ENCODE measurements at regions not wholly inside any gene's neighbourhood (a gene's known extent, or its start where the extent isn't known, plus 50 kb on each side); places are given as distances from the start of the nearest gene placed in this dataset.
"Not testable (repeated sequence)": the region's sequence is repeated elsewhere in the genome, so short reads cannot be mapped to it uniquely, and the experiment has no call there.

- Histone ChIP-seq H3K4me1 (ENCODE audit: control insufficient read depth, insufficient read depth, low read length, poor library complexity, severe bottlenecking) (no peaks in the 10 kb centered on the region), H3K9me3 (ENCODE audit: control insufficient read depth, low read length) (no peaks in the 10 kb centered on the region), H3K36me3 (ENCODE audit: control insufficient read depth, insufficient read depth, low read length) (no peaks in the 10 kb centered on the region), H3K4me3 (ENCODE audit: insufficient read depth, low read depth, low read length, poor library complexity, severe bottlenecking) (no peak overlapping the region), H3K27me3 (replicated peaks; ENCODE audit: control insufficient read depth, insufficient read depth, low read length, poor library complexity, severe bottlenecking) (no peaks in the 10 kb centered on the region), H3K27ac (ENCODE audit: insufficient read depth, low read length, poor library complexity, severe bottlenecking) (no peak overlapping the region)
- DNase-seq, result no peak
Measured at GRCh38 chr17:64728041-64728695, 66.1 kb upstream of the SMURF2 start.

- not testable (repeated sequence) for H3K9me3 ChIP-seq (ENCODE audit: control insufficient read depth, low read length); H3K36me3 ChIP-seq (ENCODE audit: control insufficient read depth, insufficient read depth, low read length); H3K27me3 ChIP-seq (replicated peaks; ENCODE audit: control insufficient read depth, insufficient read depth, low read length, poor library complexity, severe bottlenecking); DNase-seq; H3K4me1 ChIP-seq (ENCODE audit: control insufficient read depth, insufficient read depth, low read length, poor library complexity, severe bottlenecking); H3K27ac ChIP-seq (ENCODE audit: insufficient read depth, low read length, poor library complexity, severe bottlenecking); H3K4me3 ChIP-seq (ENCODE audit: insufficient read depth, low read depth, low read length, poor library complexity, severe bottlenecking)
Measured at GRCh38 chr17:64726025-64726424, 63.9 kb upstream of the SMURF2 start.

- not testable (repeated sequence) for H3K4me1 ChIP-seq (ENCODE audit: control insufficient read depth, insufficient read depth, low read length, poor library complexity, severe bottlenecking); H3K36me3 ChIP-seq (ENCODE audit: control insufficient read depth, insufficient read depth, low read length); H3K4me3 ChIP-seq (ENCODE audit: insufficient read depth, low read depth, low read length, poor library complexity, severe bottlenecking); DNase-seq; H3K27ac ChIP-seq (ENCODE audit: insufficient read depth, low read length, poor library complexity, severe bottlenecking); H3K9me3 ChIP-seq (ENCODE audit: control insufficient read depth, low read length); H3K27me3 ChIP-seq (replicated peaks; ENCODE audit: control insufficient read depth, insufficient read depth, low read length, poor library complexity, severe bottlenecking)
Measured at GRCh38 chr17:64724246-64724645, 62.1 kb upstream of the SMURF2 start.

GRCh38 chr17:64723781-64724180, 61.7 kb upstream of the SMURF2 start:
- H3K9me3 ChIP-seq (ENCODE audit: control insufficient read depth, low read length), result no peaks in the 10 kb centered on the region
- H3K36me3 ChIP-seq (ENCODE audit: control insufficient read depth, insufficient read depth, low read length), result no peaks in the 10 kb centered on the region
- no peak overlapping the region for H3K27ac ChIP-seq (ENCODE audit: insufficient read depth, low read length, poor library complexity, severe bottlenecking)
- no peak overlapping the region for H3K4me3 ChIP-seq (ENCODE audit: insufficient read depth, low read depth, low read length, poor library complexity, severe bottlenecking)
- no peaks in the 10 kb centered on the region for H3K4me1 ChIP-seq (ENCODE audit: control insufficient read depth, insufficient read depth, low read length, poor library complexity, severe bottlenecking)
- DNase-seq, result no peak
- no peaks in the 10 kb centered on the region for H3K27me3 ChIP-seq (replicated peaks; ENCODE audit: control insufficient read depth, insufficient read depth, low read length, poor library complexity, severe bottlenecking)

GRCh38 chr17:64721556-64721955, 59.4 kb upstream of the SMURF2 start:
- H3K4me1 ChIP-seq (ENCODE audit: control insufficient read depth, insufficient read depth, low read length, poor library complexity, severe bottlenecking); H3K36me3 ChIP-seq (ENCODE audit: control insufficient read depth, insufficient read depth, low read length); H3K9me3 ChIP-seq (ENCODE audit: control insufficient read depth, low read length); H3K27ac ChIP-seq (ENCODE audit: insufficient read depth, low read length, poor library complexity, severe bottlenecking); H3K4me3 ChIP-seq (ENCODE audit: insufficient read depth, low read depth, low read length, poor library complexity, severe bottlenecking); H3K27me3 ChIP-seq (replicated peaks; ENCODE audit: control insufficient read depth, insufficient read depth, low read length, poor library complexity, severe bottlenecking); DNase-seq: not testable (repeated sequence)

- H3K4me1 ChIP-seq (ENCODE audit: control insufficient read depth, insufficient read depth, low read length, poor library complexity, severe bottlenecking); H3K27me3 ChIP-seq (replicated peaks; ENCODE audit: control insufficient read depth, insufficient read depth, low read length, poor library complexity, severe bottlenecking); H3K36me3 ChIP-seq (ENCODE audit: control insufficient read depth, insufficient read depth, low read length); DNase-seq; H3K4me3 ChIP-seq (ENCODE audit: insufficient read depth, low read depth, low read length, poor library complexity, severe bottlenecking); H3K9me3 ChIP-seq (ENCODE audit: control insufficient read depth, low read length); H3K27ac ChIP-seq (ENCODE audit: insufficient read depth, low read length, poor library complexity, severe bottlenecking): not testable (repeated sequence)
Measured at GRCh38 chr17:64720253-64720652, 58.1 kb upstream of the SMURF2 start.

GRCh38 chr17:64719517-64719916, 57.4 kb upstream of the SMURF2 start:
- not testable (repeated sequence) for DNase-seq; H3K27me3 ChIP-seq (replicated peaks; ENCODE audit: control insufficient read depth, insufficient read depth, low read length, poor library complexity, severe bottlenecking); H3K4me3 ChIP-seq (ENCODE audit: insufficient read depth, low read depth, low read length, poor library complexity, severe bottlenecking); H3K4me1 ChIP-seq (ENCODE audit: control insufficient read depth, insufficient read depth, low read length, poor library complexity, severe bottlenecking); H3K36me3 ChIP-seq (ENCODE audit: control insufficient read depth, insufficient read depth, low read length); H3K27ac ChIP-seq (ENCODE audit: insufficient read depth, low read length, poor library complexity, severe bottlenecking); H3K9me3 ChIP-seq (ENCODE audit: control insufficient read depth, low read length)

GRCh38 chr17:64718816-64719215, 56.7 kb upstream of the SMURF2 start:
- not testable (repeated sequence) for H3K4me3 ChIP-seq (ENCODE audit: insufficient read depth, low read depth, low read length, poor library complexity, severe bottlenecking); H3K36me3 ChIP-seq (ENCODE audit: control insufficient read depth, insufficient read depth, low read length); H3K4me1 ChIP-seq (ENCODE audit: control insufficient read depth, insufficient read depth, low read length, poor library complexity, severe bottlenecking); H3K27me3 ChIP-seq (replicated peaks; ENCODE audit: control insufficient read depth, insufficient read depth, low read length, poor library complexity, severe bottlenecking); H3K9me3 ChIP-seq (ENCODE audit: control insufficient read depth, low read length); DNase-seq; H3K27ac ChIP-seq (ENCODE audit: insufficient read depth, low read length, poor library complexity, severe bottlenecking)

- Histone ChIP-seq H3K27ac (ENCODE audit: insufficient read depth, low read length, poor library complexity, severe bottlenecking) (no peak overlapping the region), H3K36me3 (ENCODE audit: control insufficient read depth, insufficient read depth, low read length) (no peaks in the 10 kb centered on the region), H3K4me3 (ENCODE audit: insufficient read depth, low read depth, low read length, poor library complexity, severe bottlenecking) (no peak overlapping the region), H3K27me3 (replicated peaks; ENCODE audit: control insufficient read depth, insufficient read depth, low read length, poor library complexity, severe bottlenecking) (no peaks in the 10 kb centered on the region), H3K4me1 (ENCODE audit: control insufficient read depth, insufficient read depth, low read length, poor library complexity, severe bottlenecking) (peaks cover 3% of the 10 kb centered on the region), H3K9me3 (ENCODE audit: control insufficient read depth, low read length) (no peaks in the 10 kb centered on the region)
- DNase-seq, result no peak
Measured at GRCh38 chr17:64718058-64718457, 56.0 kb upstream of the SMURF2 start.

GRCh38 chr17:64716496-64716895, 54.4 kb upstream of the SMURF2 start:
- not testable (repeated sequence) for H3K4me3 ChIP-seq (ENCODE audit: insufficient read depth, low read depth, low read length, poor library complexity, severe bottlenecking); H3K9me3 ChIP-seq (ENCODE audit: control insufficient read depth, low read length); H3K27me3 ChIP-seq (replicated peaks; ENCODE audit: control insufficient read depth, insufficient read depth, low read length, poor library complexity, severe bottlenecking); DNase-seq; H3K27ac ChIP-seq (ENCODE audit: insufficient read depth, low read length, poor library complexity, severe bottlenecking); H3K4me1 ChIP-seq (ENCODE audit: control insufficient read depth, insufficient read depth, low read length, poor library complexity, severe bottlenecking); H3K36me3 ChIP-seq (ENCODE audit: control insufficient read depth, insufficient read depth, low read length)
